Activated naive CD8-positive, alpha-beta T cell treated with anti-CD3 and anti-CD28 coated beads, Interleukin-2, amount 50 U/mL, for 24 hours (primary cell): ENCODE measurements at regions not wholly inside any gene's neighbourhood (a gene's known extent, or its start where the extent isn't known, plus 50 kb on each side); places are given as distances from the start of the nearest gene placed in this dataset.

Experiments
- ATAC-seq: fragments of 150-1000 bp; cut with Tn5 transposase; one replicate; pipeline ENCODE4 v1.10.0; 2021
- DNase-seq: peaks from one replicate; pipeline ENCODE4 v3.0.0; 2021
- H3K27ac Mint-ChIP-seq: one replicate; pipeline ENCODE4 v1.8.0; 2021; ENCODE audit warnings: mild to moderate bottlenecking, mixed read lengths
- H3K27me3 Mint-ChIP-seq: one replicate; pipeline ENCODE4 v1.8.0; 2021; ENCODE audit warnings: mixed read lengths
- H3K36me3 Mint-ChIP-seq: one replicate; pipeline ENCODE4 v1.8.0; 2021; ENCODE audit warnings: low read depth, mixed read lengths
- H3K4me1 Mint-ChIP-seq: one replicate; pipeline ENCODE4 v1.8.0; 2021; ENCODE audit warnings: mixed read lengths
- H3K4me3 Mint-ChIP-seq: one replicate; pipeline ENCODE4 v1.8.0; 2021; ENCODE audit warnings: mild to moderate bottlenecking, moderate library complexity, mixed read lengths
- H3K9me3 Mint-ChIP-seq: one replicate; pipeline ENCODE4 v1.8.0; 2021; ENCODE audit warnings: mixed read lengths

GRCh38 chr19:29302002-29302928, 89.3 kb upstream of the UQCRFS1 start:
- DNase-seq, result no peak
- H3K27ac Mint-ChIP-seq, result no peak overlapping the region
- no peak overlapping the region for H3K4me3 Mint-ChIP-seq
- peaks cover 6% of the 10 kb centered on the region for H3K4me1 Mint-ChIP-seq
- H3K36me3 Mint-ChIP-seq, result no peaks in the 10 kb centered on the region
- H3K9me3 Mint-ChIP-seq, result no peaks in the 10 kb centered on the region
- ATAC-seq, result peak; percentile 30
- peaks cover 13% of the 10 kb centered on the region for H3K27me3 Mint-ChIP-seq

- H3K27me3 Mint-ChIP-seq, result peaks cover 15% of the 10 kb centered on the region
- no peak overlapping the region for H3K27ac Mint-ChIP-seq
- H3K36me3 Mint-ChIP-seq, result no peaks in the 10 kb centered on the region
These were observed 90.2 kb upstream of the UQCRFS1 start for GRCh38 chr19:29303069-29303718.

GRCh38 chr19:29303719-29304090, 90.8 kb upstream of the UQCRFS1 start:
- Mint-ChIP-seq H3K4me1 (peaks cover 6% of the 10 kb centered on the region), H3K27ac (no peak overlapping the region), H3K36me3 (no peaks in the 10 kb centered on the region), H3K4me3 (no peak overlapping the region), H3K27me3 (peaks cover 19% of the 10 kb centered on the region), H3K9me3 (no peaks in the 10 kb centered on the region)
- ATAC-seq (no peak), DNase-seq (no peak)

More at GRCh38 chr19:29303069-29303718, 90.2 kb upstream of the UQCRFS1 start:
- peak; percentile 21 for ATAC-seq
- DNase-seq, result no peak
- no peaks in the 10 kb centered on the region for H3K9me3 Mint-ChIP-seq
- H3K4me1 Mint-ChIP-seq, result peaks cover 6% of the 10 kb centered on the region
- no peak overlapping the region for H3K4me3 Mint-ChIP-seq

GRCh38 chr19:29305268-29305667, 92.3 kb upstream of the UQCRFS1 start:
- no peak for DNase-seq
- Mint-ChIP-seq H3K9me3 (no peaks in the 10 kb centered on the region), H3K27ac (no peak overlapping the region), H3K4me3 (no peak overlapping the region), H3K4me1 (peaks cover 6% of the 10 kb centered on the region), H3K27me3 (peaks cover 30% of the 10 kb centered on the region), H3K36me3 (no peaks in the 10 kb centered on the region)
- ATAC-seq, result no peak

GRCh38 chr19:29308977-29309590, 96.1 kb upstream of the UQCRFS1 start:
- Mint-ChIP-seq H3K4me1 (no peaks in the 10 kb centered on the region), H3K27me3 (peaks cover 41% of the 10 kb centered on the region), H3K9me3 (no peaks in the 10 kb centered on the region), H3K4me3 (no peak overlapping the region), H3K27ac (no peak overlapping the region), H3K36me3 (no peaks in the 10 kb centered on the region)
- DNase-seq, result no peak
- no peak for ATAC-seq

GRCh38 chr19:29309637-29310036, 96.7 kb upstream of the UQCRFS1 start:
- no peaks in the 10 kb centered on the region for H3K36me3 Mint-ChIP-seq
- H3K27me3 Mint-ChIP-seq, result peaks cover 41% of the 10 kb centered on the region
- no peak overlapping the region for H3K27ac Mint-ChIP-seq
- ATAC-seq (no peak), DNase-seq (no peak)
- no peaks in the 10 kb centered on the region for H3K9me3 Mint-ChIP-seq
- H3K4me1 Mint-ChIP-seq, result no peaks in the 10 kb centered on the region
- no peak overlapping the region for H3K4me3 Mint-ChIP-seq

GRCh38 chr19:29311191-29311790, 98.3 kb upstream of the UQCRFS1 start:
- Mint-ChIP-seq H3K27me3 (peaks cover 30% of the 10 kb centered on the region), H3K27ac (no peak overlapping the region), H3K4me1 (no peaks in the 10 kb centered on the region)

GRCh38 chr19:29315556-29316190, 102.7 kb upstream of the UQCRFS1 start:
- H3K4me3 Mint-ChIP-seq, result no peak overlapping the region
- DNase-seq (no peak), ATAC-seq (no peak)
- no peaks in the 10 kb centered on the region for H3K4me1 Mint-ChIP-seq
- no peaks in the 10 kb centered on the region for H3K36me3 Mint-ChIP-seq
- H3K9me3 Mint-ChIP-seq, result no peaks in the 10 kb centered on the region
- peaks cover 14% of the 10 kb centered on the region for H3K27me3 Mint-ChIP-seq
- H3K27ac Mint-ChIP-seq, result no peak overlapping the region

More at GRCh38 chr19:29311191-29311790, 98.3 kb upstream of the UQCRFS1 start:
- Mint-ChIP-seq H3K9me3 (no peaks in the 10 kb centered on the region), H3K36me3 (no peaks in the 10 kb centered on the region), H3K4me3 (no peak overlapping the region)
- DNase-seq, result no peak
- ATAC-seq, result no peak

GRCh38 chr19:29318581-29318980, 105.6 kb upstream of the UQCRFS1 start:
- DNase-seq, result no peak
- H3K4me1 Mint-ChIP-seq, result no peaks in the 10 kb centered on the region
- no peak for ATAC-seq
- H3K4me3 Mint-ChIP-seq, result no peak overlapping the region
- H3K27me3 Mint-ChIP-seq, result peaks cover 3% of the 10 kb centered on the region
- no peaks in the 10 kb centered on the region for H3K9me3 Mint-ChIP-seq
- no peak overlapping the region for H3K27ac Mint-ChIP-seq
- no peaks in the 10 kb centered on the region for H3K36me3 Mint-ChIP-seq

- no peaks in the 10 kb centered on the region for H3K9me3 Mint-ChIP-seq
- no peaks in the 10 kb centered on the region for H3K36me3 Mint-ChIP-seq
- no peak for ATAC-seq
- H3K27ac Mint-ChIP-seq, result no peak overlapping the region
- DNase-seq, result no peak
- H3K27me3 Mint-ChIP-seq, result peaks cover 3% of the 10 kb centered on the region
- no peak overlapping the region for H3K4me3 Mint-ChIP-seq
- no peaks in the 10 kb centered on the region for H3K4me1 Mint-ChIP-seq
These were observed 107.1 kb upstream of the UQCRFS1 start for GRCh38 chr19:29320086-29320485.

- H3K27me3 Mint-ChIP-seq, result peaks cover 3% of the 10 kb centered on the region
- H3K27ac Mint-ChIP-seq, result no peak overlapping the region
- ATAC-seq (no peak), DNase-seq (no peak)
- no peaks in the 10 kb centered on the region for H3K9me3 Mint-ChIP-seq
- no peaks in the 10 kb centered on the region for H3K36me3 Mint-ChIP-seq
- H3K4me1 Mint-ChIP-seq, result no peaks in the 10 kb centered on the region
- H3K4me3 Mint-ChIP-seq, result no peak overlapping the region
These were observed 107.7 kb upstream of the UQCRFS1 start for GRCh38 chr19:29320618-29321017.

- Mint-ChIP-seq H3K9me3 (no peaks in the 10 kb centered on the region), H3K4me3 (no peak overlapping the region), H3K36me3 (no peaks in the 10 kb centered on the region), H3K27ac (no peak overlapping the region), H3K4me1 (no peaks in the 10 kb centered on the region), H3K27me3 (peaks cover 3% of the 10 kb centered on the region)
- DNase-seq (no peak), ATAC-seq (no peak)
These were observed 108.2 kb upstream of the UQCRFS1 start for GRCh38 chr19:29321116-29321515.

GRCh38 chr19:29323021-29323430, 110.1 kb upstream of the UQCRFS1 start:
- no peak for ATAC-seq
- peaks cover 6% of the 10 kb centered on the region for H3K9me3 Mint-ChIP-seq
- no peak for DNase-seq
- H3K27me3 Mint-ChIP-seq, result peaks cover 7% of the 10 kb centered on the region
- no peak overlapping the region for H3K27ac Mint-ChIP-seq
- H3K4me3 Mint-ChIP-seq, result no peak overlapping the region
- H3K4me1 Mint-ChIP-seq, result peaks cover 6% of the 10 kb centered on the region
- no peaks in the 10 kb centered on the region for H3K36me3 Mint-ChIP-seq
